ENCODE measurements at regions not wholly inside any gene's neighbourhood (a gene's known extent, or its start where the extent isn't known, plus 50 kb on each side); places are given as distances from the start of the nearest gene placed in this dataset.

DNA sequence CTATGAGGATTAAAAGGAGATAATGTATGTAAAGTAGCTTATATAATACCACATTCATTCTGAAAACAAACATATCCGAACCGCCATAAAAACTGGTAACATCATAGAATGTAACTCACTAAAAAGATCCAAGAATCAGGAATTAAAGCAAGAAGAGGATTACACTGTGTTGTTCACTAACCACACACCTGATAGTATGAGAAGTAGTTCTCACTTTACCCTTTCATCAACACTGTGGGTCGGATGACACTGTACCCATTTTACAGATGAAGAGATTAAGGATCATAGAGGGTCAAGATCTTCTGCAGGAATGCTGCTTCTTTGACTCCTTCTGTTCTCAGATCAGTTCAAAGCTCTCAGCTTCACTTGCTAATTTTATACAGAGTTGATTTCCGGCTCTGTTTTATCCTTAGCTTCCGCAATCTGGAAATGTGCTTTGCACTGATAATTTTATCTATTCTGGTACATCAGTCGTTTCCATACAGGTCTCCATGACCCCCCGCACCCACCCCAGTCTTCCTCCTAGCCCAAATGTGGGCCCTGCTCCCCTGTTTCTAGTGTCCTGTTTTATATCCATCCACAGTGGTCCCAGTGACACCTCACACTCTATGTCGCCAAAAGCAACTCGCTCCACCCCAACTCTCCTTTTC lies 288.6 kb upstream of the CCL2 start:
- Mint-ChIP-seq H3K27me3 (ENCODE audit: low read depth in 3 of 3) (peaks cover 0 to 8% (median 0%) of the 10 kb centered on the region in 3 donors), H3K27ac (no peak overlapping the region), H3K4me3 (no peak overlapping the region)

DNA sequence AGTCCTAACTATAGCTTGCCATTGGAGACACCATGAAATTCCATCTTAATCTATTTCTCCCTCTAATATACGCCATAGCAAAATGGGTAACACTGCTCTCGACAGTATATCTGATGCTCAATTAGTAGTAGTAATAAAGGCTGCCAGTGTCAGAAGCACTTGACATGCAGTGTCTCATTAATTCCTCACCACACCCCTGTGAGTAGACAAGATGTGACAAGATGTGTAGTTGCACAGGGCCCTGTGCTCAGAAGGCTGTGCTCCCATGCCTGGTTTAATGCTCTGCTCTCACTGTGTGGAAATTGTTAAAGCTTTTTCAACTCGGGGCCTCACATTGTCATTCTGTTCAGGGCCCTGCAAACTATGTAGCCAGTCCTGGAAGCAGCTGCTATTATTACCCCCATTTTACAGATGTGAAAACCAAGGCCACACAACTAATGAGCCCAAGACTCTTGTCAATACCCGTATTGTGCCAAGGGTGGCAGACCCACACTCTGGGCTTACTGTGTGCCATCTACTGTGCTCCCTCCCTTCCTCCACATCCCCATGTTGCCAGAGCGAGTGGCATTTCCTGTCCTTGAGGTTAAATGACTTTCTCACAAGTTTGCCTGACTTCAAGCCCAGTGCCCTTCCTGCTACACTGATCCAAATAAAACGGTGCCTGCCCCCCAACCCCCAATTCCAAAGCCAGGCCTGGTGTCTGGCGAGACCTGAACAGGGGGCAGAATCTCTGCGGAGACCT lies 287.3 kb upstream of the CCL2 start:
- no peaks in the 10 kb centered on the region for H3K36me3 Mint-ChIP-seq
- peak overlapping the region; percentile 39 to 70 (median 57) for H3K4me3 Mint-ChIP-seq
- peak in 1 of 3 donors; percentile 6 for DNase-seq
- no peak overlapping the region for H3K27ac Mint-ChIP-seq
- no peaks in the 10 kb centered on the region for H3K9me3 Mint-ChIP-seq
- H3K27me3 Mint-ChIP-seq (ENCODE audit: low read depth in 3 of 3), result peaks cover 0 to 8% (median 0%) of the 10 kb centered on the region in 3 donors
- peaks cover 31 to 33% of the 10 kb centered on the region in 2 donors for H3K4me1 Mint-ChIP-seq

More for the DNA sequence above, 288.6 kb upstream of the CCL2 start:
- Mint-ChIP-seq H3K36me3 (no peaks in the 10 kb centered on the region), H3K9me3 (no peaks in the 10 kb centered on the region), H3K4me1 (peaks cover 31 to 33% of the 10 kb centered on the region in 2 donors)
- DNase-seq, result no peak

DNA sequence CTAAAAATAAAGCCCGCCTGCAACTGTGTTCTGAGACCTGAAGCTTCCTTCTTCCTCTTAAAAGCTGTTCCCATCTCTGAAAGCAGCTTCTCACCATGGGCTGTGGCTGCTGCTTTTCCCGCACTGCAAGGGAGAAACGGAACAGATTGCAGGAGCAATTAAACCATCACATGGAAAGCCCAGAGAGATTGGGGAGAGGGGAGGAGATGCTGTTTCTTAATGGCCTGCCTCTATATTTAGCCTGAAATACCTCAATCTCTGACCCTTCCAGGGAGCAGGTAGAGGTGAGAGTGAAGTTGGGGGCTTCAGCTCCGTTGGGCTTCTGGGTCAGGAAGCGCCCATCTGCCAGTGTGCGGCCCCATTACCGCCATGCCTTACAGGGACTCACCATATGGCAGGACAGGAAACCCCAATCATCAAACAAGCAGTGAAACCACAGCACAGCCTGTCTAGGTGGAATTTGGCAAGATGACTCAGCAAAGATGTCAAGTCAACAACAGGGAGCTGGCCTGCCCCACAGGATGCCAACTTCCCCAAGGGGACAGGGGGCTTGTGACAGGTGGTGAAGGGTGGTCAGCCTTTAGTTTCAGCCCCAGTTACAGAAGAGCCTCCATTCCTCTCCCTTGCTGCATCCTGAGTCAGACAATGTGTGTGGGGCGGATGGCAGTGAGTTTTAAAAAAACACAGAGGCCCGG lies 286.6 kb upstream of the CCL2 start:
- H3K27me3 Mint-ChIP-seq (ENCODE audit: low read depth in 3 of 3), result peaks cover 0 to 8% (median 0%) of the 10 kb centered on the region in 3 donors
- H3K4me3 Mint-ChIP-seq, result peak overlapping the region; percentile 39 to 70 (median 57)
- H3K27ac Mint-ChIP-seq, result peak overlapping the region in 3 of 6 donors; percentile 19 to 70 (median 22)
- peak; percentile 27 to 36 (median 30) for DNase-seq
- peaks cover 28 to 33% of the 10 kb centered on the region in 2 donors for H3K4me1 Mint-ChIP-seq
- no peaks in the 10 kb centered on the region for H3K9me3 Mint-ChIP-seq
- H3K36me3 Mint-ChIP-seq, result no peaks in the 10 kb centered on the region

DNA sequence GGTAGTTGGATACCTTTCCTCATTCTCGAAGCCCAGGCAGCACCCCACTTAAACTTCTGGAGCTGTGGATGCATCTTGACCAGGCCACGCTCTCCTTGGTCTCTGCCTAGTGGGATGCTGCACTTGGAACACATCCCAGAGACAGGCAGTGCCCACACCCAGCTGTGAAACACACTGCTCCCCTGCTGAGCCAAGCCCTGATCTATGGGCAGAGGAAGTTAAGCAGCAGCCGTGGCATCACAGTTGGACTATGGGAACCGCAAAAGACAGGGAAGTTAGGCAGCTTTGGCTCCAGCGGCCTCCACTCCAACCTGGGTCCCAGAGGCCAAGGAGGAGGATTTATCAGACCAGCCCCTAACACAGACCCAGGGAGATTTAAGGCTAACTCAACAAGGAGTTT lies 284.8 kb upstream of the CCL2 start:
- Mint-ChIP-seq H3K4me1 (peaks cover 21% of the 10 kb centered on the region in 2 donors), H3K27ac (no peak overlapping the region), H3K36me3 (no peaks in the 10 kb centered on the region), H3K27me3 (ENCODE audit: low read depth in 3 of 3) (peaks cover 0 to 8% (median 0%) of the 10 kb centered on the region in 3 donors), H3K4me3 (no peak overlapping the region), H3K9me3 (no peaks in the 10 kb centered on the region)
- no peak for DNase-seq

DNA sequence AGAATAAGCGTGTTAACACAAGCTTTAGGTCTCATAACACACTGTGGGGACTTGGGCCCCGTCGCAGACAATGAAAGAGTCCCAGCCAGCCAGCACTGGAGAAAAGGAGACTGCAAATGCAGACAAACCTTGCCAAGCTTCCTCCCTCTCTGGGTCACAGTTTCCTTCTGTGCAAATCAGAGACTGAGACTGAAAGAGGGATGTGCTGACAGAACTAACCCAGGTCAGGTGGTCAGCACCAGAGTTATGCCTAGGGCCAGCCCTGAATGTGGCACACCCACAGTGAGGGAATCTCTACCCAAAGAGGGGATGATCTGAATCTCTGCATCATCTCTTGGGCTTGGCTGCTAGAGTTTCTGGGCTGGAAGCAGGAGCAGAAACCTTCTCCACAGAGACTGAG lies 282.3 kb upstream of the CCL2 start:
- Mint-ChIP-seq H3K27ac (no peak overlapping the region), H3K36me3 (no peaks in the 10 kb centered on the region), H3K4me3 (no peak overlapping the region), H3K9me3 (no peaks in the 10 kb centered on the region), H3K27me3 (ENCODE audit: low read depth in 3 of 3) (peaks cover 0 to 2% (median 1%) of the 10 kb centered on the region in 3 donors), H3K4me1 (peaks cover 17% of the 10 kb centered on the region in 2 donors)
- no peak for DNase-seq

DNA sequence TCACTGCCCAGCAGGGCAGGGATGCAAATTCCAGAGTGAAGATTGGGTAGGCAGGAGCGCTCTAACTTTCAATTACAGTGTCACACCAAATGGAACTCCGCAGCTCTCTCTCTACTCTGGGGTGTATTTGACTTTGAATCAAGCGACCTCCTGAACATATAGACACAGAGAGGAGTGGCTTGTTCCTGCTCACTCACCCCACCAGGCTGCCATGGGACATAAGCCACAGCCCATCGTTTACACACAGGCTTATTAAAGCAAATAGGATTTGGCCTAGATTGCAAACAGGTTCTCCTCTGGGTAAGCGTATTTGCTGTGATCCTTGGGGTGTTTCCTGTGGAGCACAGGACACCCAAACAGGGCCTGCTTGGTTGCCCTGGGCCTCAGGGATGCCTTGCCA lies 281.6 kb upstream of the CCL2 start:
- H3K36me3 Mint-ChIP-seq, result no peaks in the 10 kb centered on the region
- DNase-seq, result no peak
- H3K9me3 Mint-ChIP-seq, result no peaks in the 10 kb centered on the region
- H3K27ac Mint-ChIP-seq, result no peak overlapping the region
- H3K4me1 Mint-ChIP-seq, result peaks cover 10% of the 10 kb centered on the region in 2 donors
- H3K27me3 Mint-ChIP-seq (ENCODE audit: low read depth in 3 of 3), result peaks cover 0 to 2% (median 1%) of the 10 kb centered on the region in 3 donors
- no peak overlapping the region for H3K4me3 Mint-ChIP-seq

DNA sequence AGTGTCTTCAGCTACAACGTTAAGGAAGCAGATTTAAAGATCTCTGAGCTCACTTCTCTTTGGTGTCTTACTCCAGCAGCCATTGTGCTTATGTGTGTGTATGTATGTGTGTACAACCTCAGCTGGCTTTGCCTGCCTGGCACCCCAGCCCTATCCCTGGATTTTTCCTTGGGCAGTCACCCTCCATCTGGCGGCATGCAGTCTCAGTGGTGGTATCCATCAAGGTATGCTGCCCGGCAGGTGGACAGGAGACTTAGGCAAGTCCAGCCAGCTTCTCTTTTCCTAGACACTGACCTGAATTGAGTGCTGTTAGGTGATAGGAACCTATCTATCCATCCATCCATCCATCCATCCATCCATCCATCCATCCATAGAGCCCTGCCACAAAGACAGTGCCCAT lies 280.8 kb upstream of the CCL2 start:
- Mint-ChIP-seq H3K4me3 (no peak overlapping the region), H3K27me3 (ENCODE audit: low read depth in 3 of 3) (peaks cover 0 to 1% (median 0%) of the 10 kb centered on the region in 3 donors), H3K4me1 (peaks cover 2% of the 10 kb centered on the region in 2 donors), H3K36me3 (no peaks in the 10 kb centered on the region), H3K9me3 (no peaks in the 10 kb centered on the region), H3K27ac (no peak overlapping the region)
- no peak for DNase-seq

DNA sequence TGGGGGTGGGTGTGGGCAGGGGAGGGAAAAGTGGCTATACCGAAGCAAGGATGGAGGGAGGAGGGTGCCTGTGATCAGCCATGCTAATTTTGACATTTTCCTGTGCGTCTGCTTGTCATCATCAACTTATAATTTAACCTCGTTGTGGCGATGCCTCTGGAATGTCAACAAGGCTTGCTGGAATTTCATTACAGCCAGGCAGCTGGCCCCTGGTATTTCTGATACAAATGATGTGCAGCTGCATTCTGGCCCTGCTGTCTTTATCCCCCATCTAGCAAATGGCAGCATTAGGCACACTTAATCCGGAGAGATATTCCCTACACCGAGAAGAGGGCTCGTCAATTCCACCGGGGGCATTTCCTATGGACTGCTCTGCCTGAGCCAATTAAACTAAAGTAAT lies 278.3 kb upstream of the CCL2 start:
- Mint-ChIP-seq H3K4me1 (no peaks in the 10 kb centered on the region), H3K4me3 (no peak overlapping the region), H3K27me3 (ENCODE audit: low read depth in 3 of 3) (peaks cover 0 to 1% (median 0%) of the 10 kb centered on the region in 3 donors), H3K9me3 (no peaks in the 10 kb centered on the region), H3K36me3 (no peaks in the 10 kb centered on the region), H3K27ac (no peak overlapping the region)
- no peak for DNase-seq

DNA sequence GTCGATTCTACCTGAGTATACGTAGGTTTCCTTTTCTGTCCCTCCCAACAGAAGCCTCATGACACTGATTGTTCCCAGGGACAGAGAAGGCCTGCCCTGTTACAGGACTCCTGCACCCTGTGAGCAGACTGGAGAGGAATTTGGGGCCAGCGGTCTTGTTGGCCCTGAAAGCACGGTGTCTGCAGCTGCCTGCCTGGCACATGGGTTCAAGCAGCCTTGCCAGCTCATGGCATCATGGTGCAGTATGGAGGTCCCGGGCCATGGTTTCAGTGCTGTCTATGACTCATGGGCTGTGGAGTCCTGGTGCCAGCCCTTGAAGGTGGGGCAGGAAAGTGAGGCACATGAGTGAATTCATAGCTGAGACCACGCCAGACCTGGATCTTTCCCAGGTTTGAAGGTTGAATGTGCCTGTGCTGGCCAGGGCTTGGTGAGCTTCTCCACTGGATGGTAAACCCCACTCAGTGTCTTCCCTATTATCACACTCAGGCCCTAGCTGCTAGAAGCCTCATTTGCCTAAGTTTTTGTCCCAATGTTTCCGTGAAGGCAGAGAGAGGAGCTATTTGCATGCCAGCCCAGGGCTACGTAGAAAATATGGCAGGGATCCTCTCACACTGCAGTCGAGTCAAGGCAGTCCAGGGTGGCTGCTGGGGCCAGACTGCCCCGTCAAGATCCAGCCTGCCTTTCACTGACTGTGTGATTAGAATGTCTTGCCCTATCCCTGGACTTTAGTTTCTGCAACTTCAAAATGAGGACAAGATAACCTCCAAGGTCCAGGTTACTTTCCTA lies 277.2 kb upstream of the CCL2 start:
- H3K27me3 Mint-ChIP-seq (ENCODE audit: low read depth in 3 of 3), result peaks cover 0 to 1% (median 0%) of the 10 kb centered on the region in 3 donors
- no peaks in the 10 kb centered on the region for H3K36me3 Mint-ChIP-seq
- DNase-seq, result no peak
- no peaks in the 10 kb centered on the region for H3K9me3 Mint-ChIP-seq
- no peaks in the 10 kb centered on the region for H3K4me1 Mint-ChIP-seq
- no peak overlapping the region for H3K4me3 Mint-ChIP-seq
- no peak overlapping the region for H3K27ac Mint-ChIP-seq

DNA sequence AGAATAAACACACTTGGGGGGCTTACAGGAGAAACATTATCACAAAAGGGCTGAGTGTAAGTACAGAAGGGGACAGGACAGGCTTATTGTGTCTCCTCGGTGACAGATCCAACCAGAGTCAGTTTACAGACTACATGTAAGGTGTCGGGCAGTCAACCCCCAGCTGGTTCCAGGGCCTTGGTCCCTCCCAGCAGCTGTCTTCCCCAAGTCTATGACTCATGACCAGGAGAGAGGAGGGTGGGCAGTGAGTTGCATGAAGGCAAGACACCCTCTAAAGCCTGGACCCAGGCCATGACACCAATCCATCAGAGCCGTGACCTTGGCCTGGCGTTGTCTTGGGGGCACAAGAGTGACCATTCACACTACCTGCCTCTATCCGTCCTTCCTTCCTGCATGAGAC lies 276.2 kb upstream of the CCL2 start:
- Mint-ChIP-seq H3K4me3 (no peak overlapping the region), H3K36me3 (no peaks in the 10 kb centered on the region), H3K27ac (no peak overlapping the region), H3K27me3 (ENCODE audit: low read depth in 3 of 3) (peaks cover 0 to 1% (median 0%) of the 10 kb centered on the region in 3 donors), H3K4me1 (no peaks in the 10 kb centered on the region), H3K9me3 (no peaks in the 10 kb centered on the region)
- DNase-seq, result no peak

DNA sequence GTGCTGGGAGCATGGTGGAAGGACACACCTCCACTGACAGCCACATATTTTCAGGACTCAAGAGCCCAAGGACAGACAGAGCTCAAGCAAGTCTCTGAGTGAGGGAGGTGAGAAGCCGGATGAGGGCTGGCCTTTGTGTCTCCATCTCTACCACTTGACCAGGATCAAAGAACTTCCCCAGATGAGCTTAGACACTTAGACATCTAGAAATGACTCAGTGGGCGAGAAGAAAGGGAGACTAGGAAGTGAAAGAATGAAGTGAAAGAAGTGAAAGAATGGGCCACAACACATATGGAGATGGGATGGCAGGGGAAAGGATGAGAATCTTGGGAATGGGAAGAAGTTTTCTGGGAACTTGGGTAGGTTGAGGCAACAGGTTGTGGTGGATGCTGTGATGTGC lies 274.9 kb upstream of the CCL2 start:
- Mint-ChIP-seq H3K4me3 (no peak overlapping the region), H3K27me3 (ENCODE audit: low read depth in 3 of 3) (peaks cover 0 to 1% (median 0%) of the 10 kb centered on the region in 3 donors), H3K27ac (no peak overlapping the region), H3K36me3 (no peaks in the 10 kb centered on the region), H3K9me3 (no peaks in the 10 kb centered on the region), H3K4me1 (no peaks in the 10 kb centered on the region)
- no peak for DNase-seq

DNA sequence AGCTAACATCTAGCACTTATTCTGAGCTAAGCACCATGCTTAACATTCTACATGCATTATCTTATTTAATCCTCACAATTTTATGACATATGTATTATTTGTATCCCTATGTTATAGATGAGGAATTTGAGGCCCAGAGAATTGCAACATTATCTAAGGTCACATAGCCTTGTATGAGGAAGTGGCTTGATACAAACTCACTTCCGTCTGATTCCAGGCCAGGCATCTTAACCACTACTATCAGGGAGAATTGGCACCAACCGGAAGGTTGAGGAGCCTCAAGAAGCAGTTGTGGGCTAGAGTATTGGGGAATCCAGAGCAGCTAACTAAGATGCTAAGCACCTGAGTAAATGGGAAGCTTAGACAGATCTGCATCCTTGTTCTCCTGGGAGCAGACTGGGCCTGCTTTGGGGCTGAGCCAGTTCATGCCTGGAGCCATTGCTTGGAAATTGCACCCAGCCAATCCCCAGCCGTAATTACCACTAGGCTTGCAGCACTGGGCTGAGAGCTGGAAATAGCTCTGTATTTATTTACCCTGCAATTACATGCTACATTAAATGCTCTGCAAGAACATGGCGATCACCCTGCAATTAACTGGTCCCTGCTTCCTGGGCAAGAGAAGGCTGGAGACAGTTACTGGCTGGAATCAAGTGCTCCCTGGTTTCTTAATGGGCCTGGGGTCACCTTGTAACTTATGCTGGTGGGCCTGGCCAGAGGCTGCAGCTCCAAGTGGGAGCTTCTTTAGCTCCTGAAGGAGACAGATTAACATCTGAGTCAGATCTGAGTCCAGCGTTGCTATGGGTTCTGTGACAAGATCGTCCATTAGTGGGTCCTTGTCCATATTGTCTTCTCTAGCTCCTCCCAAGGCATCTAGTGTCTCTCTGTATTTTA lies 273.1 kb upstream of the CCL2 start:
- Mint-ChIP-seq H3K27ac (no peak overlapping the region), H3K4me1 (no peaks in the 10 kb centered on the region), H3K9me3 (no peaks in the 10 kb centered on the region), H3K27me3 (ENCODE audit: low read depth in 3 of 3) (no peaks in the 10 kb centered on the region), H3K36me3 (no peaks in the 10 kb centered on the region), H3K4me3 (no peak overlapping the region)
- DNase-seq, result no peak

DNA sequence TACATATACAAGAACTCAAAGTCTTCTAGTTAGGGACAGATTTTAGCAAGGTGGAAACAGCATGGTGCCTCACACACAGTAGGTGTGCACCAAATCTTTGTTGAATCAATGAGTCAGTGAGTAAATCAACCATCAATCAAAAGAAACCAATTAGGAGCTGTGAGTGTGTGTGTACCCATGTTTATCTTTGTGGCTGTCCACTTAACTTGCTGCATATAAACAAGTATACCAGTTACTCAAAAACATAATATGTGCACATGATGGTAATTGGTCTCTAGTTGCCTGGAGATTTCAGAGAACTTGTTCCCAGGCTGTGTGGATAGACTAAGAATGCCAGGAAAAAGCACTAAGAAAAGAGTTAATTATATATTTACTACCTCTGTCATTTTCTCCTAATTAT lies 272.2 kb upstream of the CCL2 start:
- no peak for DNase-seq
- Mint-ChIP-seq H3K27ac (no peak overlapping the region), H3K27me3 (ENCODE audit: low read depth in 3 of 3) (no peaks in the 10 kb centered on the region), H3K4me3 (no peak overlapping the region), H3K36me3 (no peaks in the 10 kb centered on the region), H3K9me3 (no peaks in the 10 kb centered on the region), H3K4me1 (no peaks in the 10 kb centered on the region)

Data from immature natural killer cell (primary cell).